ENCODE measurements at regions not wholly inside any gene's neighbourhood (a gene's known extent, or its start where the extent isn't known, plus 50 kb on each side); places are given as distances from the start of the nearest gene placed in this dataset.

DNA sequence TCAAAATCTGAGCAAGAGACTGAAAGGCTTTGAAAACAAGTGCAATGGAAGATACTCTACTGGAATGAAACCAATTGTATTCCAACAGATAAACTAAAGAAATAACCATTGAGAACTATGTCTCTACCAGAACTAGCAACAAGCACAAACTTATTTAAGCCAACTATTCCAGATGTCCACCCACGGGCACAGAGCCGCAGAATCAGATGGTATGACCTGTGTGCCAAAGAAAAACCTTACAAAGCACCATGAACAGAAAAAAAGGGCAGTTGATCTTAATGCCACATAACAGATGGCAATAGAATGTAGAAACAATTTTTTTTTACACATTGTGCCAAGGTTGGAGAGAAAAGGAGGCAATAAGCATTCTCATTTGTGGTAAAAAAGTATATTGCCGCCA, 269.3 kb upstream of the ADGRL3 start:
- peaks cover 11 to 13% of the 10 kb centered on the region in 2 experiments for H3K4me1 Mint-ChIP-seq
- H3K27ac Mint-ChIP-seq, result no peak overlapping the region
- Histone ChIP-seq H3K56ac (ENCODE audit: insufficient read length, low read depth, low read length) (no peak overlapping the region), H3K9ac (ENCODE audit: extremely low read depth, insufficient read length, low read length) (no peak overlapping the region), H3K4ac (ENCODE audit: low read depth, low read length) (no peak overlapping the region), H2BK20ac (ENCODE audit: low read depth, low read length, poor library complexity, severe bottlenecking) (no peak overlapping the region), H4K20me1 (ENCODE audit: control insufficient read depth, insufficient read depth, insufficient read length) (no peaks in the 10 kb centered on the region), H3K4me2 (ENCODE audit: insufficient read depth, insufficient read length, low read length) (no peak overlapping the region), H4K91ac (ENCODE audit: insufficient read length, low read depth, low read length) (no peak overlapping the region), H3K79me2 (ENCODE audit: insufficient read depth, low read length) (no peaks in the 10 kb centered on the region), H3K18ac (ENCODE audit: insufficient read length, low read depth, low read length) (no peak overlapping the region), H2BK5ac (ENCODE audit: insufficient read length, low read length) (no peak overlapping the region), H4K8ac (replicated peaks; ENCODE audit: insufficient read length, low read depth, low read length) (no peak overlapping the region), H3K9me3 (ENCODE audit: control insufficient read depth, low read depth, low read length) (no peaks in the 10 kb centered on the region), H3K4me1 (ENCODE audit: insufficient read depth, low read length) (no peaks in the 10 kb centered on the region; the same call in 1 of the 2 replicates), H2AFZ (ENCODE audit: low read length) (no peak overlapping the region), H3K23me2 (ENCODE audit: insufficient read length, low read depth, low read length, poor library complexity, severe bottlenecking) (no peaks in the 10 kb centered on the region), H3T11ph (ENCODE audit: low read length) (no peak overlapping the region), H2BK120ac (ENCODE audit: low read depth, low read length, poor library complexity, severe bottlenecking) (no peak overlapping the region), H4K5ac (ENCODE audit: insufficient read length, low read depth, low read length) (no peak overlapping the region), H3K27me3 (ENCODE audit: insufficient read depth, low read length) (no peaks in the 10 kb centered on the region; the same call in 1 of the 2 replicates), H2AK5ac (ENCODE audit: insufficient read length, low read length) (no peak overlapping the region), H3K14ac (ENCODE audit: insufficient read depth, low read length) (no peak overlapping the region), H3K23ac (ENCODE audit: insufficient read length, low read depth, low read length) (no peak overlapping the region), H3K79me1 (ENCODE audit: insufficient read depth, low read depth, low read length, poor library complexity, severe bottlenecking) (no peaks in the 10 kb centered on the region), H3K27ac (ENCODE audit: insufficient read length, low read depth, low read length) (no peak overlapping the region), H2BK15ac (ENCODE audit: low read depth, low read length) (no peak overlapping the region), H2BK12ac (ENCODE audit: insufficient read length, low read depth, low read length) (no peak overlapping the region)
- no peak for DNase-seq
- H3K9me3 Mint-ChIP-seq, result no peaks in the 10 kb centered on the region
- no CpG with 5 or more reads among the region's 3 CpGs for WGBS (ENCODE audit: extremely low coverage, insufficient read length, low lambda C conversion rate)
- no peak overlapping the region for H3K4me3 Mint-ChIP-seq
- TF ChIP-seq CTCF (conservative IDR thresholded peaks at IDR 0.05), result no peak
- H3K36me3 Mint-ChIP-seq (ENCODE audit: insufficient read depth in 1 of 3, low read depth in 3 of 3), result no peaks in the 10 kb centered on the region
- no peaks in the 10 kb centered on the region for H3K27me3 Mint-ChIP-seq (ENCODE audit: low read depth)

Measured in H9 (cell line).